ENCODE measurements at regions not wholly inside any gene's neighbourhood (a gene's known extent, or its start where the extent isn't known, plus 50 kb on each side); places are given as distances from the start of the nearest gene placed in this dataset.
"Not testable (repeated sequence)": the region's sequence is repeated elsewhere in the genome, so short reads cannot be mapped to it uniquely, and the experiment has no call there.

DNA sequence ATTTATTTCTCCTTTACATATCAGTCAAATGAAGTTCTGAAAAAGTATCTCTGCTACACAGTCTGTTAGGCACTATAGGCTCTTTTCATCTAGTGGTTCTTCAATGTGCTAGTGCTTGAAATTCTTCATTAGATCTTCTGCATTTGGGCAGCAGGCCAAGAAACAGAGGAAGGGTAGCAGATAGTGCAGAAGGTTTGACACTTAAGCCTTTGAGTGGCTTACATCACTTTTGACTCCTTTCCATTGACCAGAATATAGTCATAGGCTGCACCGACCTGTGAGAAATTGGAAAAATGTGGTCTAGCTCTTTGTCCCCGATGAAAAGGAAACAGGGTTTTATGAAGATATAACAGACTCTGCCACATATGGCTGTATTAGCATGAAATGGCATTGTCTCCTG is 459.5 kb upstream of the PTGER4 start:
- no peak for ATAC-seq

- peak in 1 of 2 donors; percentile 43 for ATAC-seq
Measured at GRCh38 chr5:40217553-40217952, 462.2 kb upstream of the PTGER4 start.

DNA sequence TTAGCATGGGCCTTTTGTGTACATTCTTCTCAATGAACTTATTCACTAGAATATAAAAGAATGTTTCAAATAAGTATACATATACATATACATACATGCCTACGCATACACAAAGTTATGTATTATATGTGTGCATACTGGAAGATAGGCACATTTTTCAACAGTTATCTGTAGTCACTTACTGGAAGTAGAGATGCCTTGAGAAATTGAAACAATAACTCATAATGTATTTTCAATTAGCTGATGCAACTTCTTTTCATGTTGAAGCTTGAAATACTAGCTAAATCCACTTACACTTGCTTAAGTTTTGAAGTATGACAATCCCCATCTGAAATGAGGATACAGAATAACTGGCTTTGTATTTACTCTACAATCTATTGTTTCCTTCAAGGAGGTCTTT is 469.0 kb upstream of the PTGER4 start:
- peak in 1 of 2 donors; percentile 44 for ATAC-seq

DNA sequence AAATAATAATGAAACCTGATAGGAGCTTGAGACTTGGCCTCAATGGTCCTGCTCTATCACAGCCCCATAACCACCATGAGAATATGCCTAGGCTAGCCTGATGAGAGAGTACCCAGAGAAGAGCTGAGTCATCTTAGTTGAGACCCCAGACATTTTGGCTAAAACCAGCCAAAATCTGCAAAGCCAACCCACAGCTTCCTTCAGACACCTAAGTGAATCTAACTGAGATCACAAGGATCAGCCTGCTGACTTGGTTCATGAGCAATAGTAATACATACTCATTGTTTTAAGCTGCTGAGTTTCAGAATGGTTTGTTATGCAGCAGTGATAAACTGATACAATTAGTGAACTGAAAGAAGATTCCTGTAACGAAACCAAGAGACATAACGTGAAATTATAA is 473.7 kb upstream of the PTGER4 start:
- ATAC-seq: peak; percentile 70 to 84

GRCh38 chr5:40204144-40204543 is 475.6 kb upstream of the PTGER4 start:
- ATAC-seq: no peak

DNA sequence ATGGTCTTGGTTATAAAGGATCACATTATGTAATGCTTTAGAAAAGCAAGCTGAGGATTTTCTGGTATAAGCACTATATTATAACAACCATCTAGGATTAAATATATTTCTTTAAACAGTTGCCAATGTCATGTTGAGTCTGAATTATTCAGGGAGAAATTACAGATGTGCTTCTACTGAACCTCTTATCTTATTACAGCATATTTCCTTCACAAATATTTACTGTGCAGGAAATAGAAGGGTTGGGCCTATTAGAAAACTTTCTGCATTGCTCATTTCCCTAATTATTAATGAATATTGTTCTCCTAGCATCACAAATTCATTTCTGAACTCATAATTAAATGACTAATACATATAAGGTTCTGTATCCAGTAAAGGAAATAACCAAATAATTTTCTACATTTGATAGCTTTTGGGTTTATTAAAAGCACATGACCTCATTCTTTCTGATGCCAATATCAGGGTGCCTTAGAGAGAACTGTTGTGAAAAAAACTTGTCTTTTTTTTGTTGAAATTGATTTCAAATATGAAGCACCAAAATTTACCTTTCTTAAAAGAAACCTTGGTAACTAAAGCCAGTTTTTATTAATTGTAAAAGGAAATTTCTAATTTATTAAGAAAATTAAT is 476.8 kb upstream of the PTGER4 start:
- ATAC-seq: no peak

- ATAC-seq: no peak
Measured at GRCh38 chr5:40198736-40199135, 481.0 kb upstream of the PTGER4 start.

- not testable (repeated sequence) for ATAC-seq
Measured at GRCh38 chr5:40195574-40195973, 484.1 kb upstream of the PTGER4 start.

DNA sequence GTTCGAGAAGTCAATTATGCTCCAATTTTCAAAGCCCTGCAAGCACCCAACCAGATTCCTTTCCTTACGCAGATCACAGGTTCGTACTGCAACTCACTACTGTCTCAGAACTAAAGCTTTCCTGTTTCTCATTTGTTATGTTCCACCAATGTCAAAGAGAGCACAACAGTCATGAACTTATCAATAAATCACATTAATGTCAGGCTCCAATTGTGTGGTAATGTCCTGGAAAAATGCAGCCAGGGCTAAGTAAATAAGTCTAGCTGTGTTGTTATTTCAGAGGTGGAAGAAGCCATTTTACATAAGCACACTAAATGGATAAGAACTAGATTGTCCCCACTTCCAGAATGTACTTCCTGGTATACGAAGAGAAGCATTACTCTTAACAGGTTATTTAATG is 488.6 kb upstream of the PTGER4 start:
- no peak for ATAC-seq

DNA sequence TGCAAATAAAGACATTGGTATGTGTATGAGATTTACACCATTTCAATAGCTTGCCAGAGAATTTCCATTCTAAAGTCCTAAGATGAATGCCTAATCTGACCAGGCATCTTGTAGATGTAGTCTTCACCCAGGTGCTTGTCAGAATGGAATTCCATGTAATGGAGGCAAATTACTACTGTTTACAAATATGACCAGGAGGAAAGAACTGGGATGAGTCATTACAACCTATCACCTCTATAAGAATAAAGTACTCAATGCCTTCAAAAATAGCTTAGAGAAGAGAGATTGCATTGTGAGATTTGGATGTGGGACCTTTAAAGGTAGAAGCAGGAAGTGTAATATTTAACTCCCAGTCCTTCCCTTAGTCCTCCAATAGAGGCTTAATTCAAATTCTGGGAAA is 507.0 kb upstream of the PTGER4 start:
- ATAC-seq: no peak

DNA sequence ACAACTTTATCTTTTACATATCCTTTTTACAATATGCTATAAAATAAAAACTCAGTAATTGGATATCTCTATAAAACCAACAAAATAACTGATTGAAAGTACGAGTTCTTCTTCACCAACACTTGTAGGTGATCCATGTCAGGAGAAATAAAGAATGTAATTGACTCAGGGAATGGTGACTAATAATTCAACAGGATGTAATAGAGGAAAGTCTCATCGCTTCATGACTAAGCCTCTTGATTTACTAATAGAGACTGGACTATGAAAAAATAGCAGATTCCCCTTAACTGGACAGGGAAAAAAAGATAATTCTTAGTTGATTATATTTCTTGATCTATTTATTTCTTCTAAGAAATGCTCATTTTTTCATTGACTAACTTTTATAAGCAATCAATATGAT is 507.7 kb upstream of the PTGER4 start:
- ATAC-seq: no peak

- no peak for ATAC-seq
Measured at GRCh38 chr5:40167283-40167682, 512.4 kb upstream of the PTGER4 start.

GRCh38 chr5:40166802-40167201 is 512.9 kb upstream of the PTGER4 start:
- no peak for ATAC-seq

DNA sequence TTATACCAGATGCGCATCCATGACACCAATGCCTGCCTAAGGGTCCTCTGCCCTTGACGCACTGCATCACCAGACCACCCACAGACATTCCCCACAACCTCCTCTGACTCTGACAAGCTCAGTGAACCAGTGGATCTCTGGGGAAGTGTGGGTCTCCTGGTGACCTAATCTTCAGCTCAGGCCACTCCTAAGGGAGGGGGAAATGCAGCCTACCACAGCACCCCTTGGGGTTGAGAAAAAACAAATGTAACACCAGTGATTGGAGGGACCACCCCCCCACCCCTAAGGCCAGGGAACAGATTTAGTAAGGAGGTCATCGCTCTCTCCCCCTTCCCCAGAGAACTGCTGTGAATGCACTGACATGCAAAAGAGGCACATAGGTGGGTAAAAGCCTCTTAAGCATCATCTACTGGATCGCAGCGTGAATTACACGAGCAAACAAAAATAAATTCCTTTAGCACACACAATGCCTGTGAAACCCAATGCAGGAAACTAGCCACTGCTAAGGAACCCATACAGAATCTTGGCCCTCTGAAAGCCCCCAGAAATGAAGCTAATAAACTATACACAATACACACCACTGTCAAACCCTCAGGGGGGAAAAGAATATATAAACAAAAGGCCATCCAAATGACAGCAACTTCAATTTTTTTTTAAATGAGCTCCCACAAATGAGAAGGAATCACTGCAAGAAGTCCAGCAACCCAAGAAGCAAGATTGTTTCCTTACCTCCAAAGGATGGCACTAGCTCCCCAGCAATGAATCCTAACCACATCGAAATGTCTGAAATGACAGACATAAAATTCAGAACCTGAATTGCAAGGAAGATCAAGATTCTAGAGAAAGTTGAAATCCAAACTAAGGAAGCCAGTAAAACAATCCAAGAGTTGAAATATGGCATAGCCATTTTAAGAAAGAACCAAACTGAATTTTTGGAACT is 513.7 kb upstream of the PTGER4 start:
- ATAC-seq: no peak

DNA sequence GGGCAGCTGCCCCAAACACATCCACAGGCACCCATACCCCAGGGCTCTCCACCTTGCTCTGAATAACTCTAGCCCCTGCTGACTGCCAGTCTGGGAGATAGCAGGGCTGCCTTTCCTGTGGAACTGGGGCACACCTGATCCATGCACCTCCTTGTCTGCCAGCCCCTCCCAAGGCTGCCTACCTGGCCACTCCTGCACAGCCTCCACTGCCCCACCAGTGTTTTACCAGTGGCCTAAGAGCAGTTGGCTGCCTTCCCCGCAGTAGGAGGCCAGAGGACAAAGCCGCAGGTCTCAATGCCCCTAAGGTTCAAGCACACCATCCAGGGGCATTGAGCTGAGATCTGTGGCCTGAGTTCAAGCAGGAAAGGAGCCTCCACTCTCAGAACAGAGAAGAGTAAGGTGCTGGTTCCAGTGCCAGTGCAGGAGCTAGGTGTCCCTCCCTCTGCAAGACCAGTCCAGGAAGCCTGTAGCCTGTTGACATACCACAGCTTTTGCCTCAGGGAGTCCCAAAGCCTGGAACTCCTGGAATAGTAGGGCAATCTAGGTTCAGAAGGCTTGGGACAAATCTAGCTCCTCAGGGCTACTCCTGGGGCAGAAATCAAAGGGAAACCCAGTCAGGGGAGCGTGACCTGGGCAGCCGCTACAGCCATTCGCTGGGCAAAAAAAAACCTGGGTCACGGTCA is 514.5 kb upstream of the PTGER4 start:
- no peak for ATAC-seq

DNA sequence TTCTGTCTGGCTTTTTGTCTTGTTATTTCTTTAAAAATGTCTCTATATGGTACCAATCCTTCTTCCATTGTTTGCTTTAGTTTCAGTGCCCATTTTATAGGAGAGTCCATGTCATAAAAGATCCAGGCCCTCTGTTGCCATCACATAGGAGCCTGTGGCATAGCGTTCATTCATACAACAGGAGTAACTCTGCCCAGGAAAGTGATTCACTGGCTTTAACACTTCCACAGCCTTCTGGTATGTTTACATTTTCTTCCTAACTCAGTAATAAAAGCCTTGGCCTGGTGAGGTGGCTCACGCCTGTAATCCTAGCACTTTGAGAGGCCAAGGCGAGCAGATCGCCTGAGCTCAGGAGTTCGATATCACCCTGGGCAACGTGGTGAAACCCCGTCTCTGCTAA is 519.3 kb upstream of the PTGER4 start:
- no peak for ATAC-seq

- ATAC-seq: no peak
Measured at GRCh38 chr5:40154194-40154593, 525.5 kb upstream of the PTGER4 start.

GRCh38 chr5:40150896-40151295 is 528.8 kb upstream of the PTGER4 start:
- ATAC-seq: no peak

- no peak for ATAC-seq
Measured at GRCh38 chr5:40141896-40142295, 537.8 kb upstream of the PTGER4 start.

GRCh38 chr5:40141418-40141817 is 538.3 kb upstream of the PTGER4 start:
- ATAC-seq: no peak

DNA sequence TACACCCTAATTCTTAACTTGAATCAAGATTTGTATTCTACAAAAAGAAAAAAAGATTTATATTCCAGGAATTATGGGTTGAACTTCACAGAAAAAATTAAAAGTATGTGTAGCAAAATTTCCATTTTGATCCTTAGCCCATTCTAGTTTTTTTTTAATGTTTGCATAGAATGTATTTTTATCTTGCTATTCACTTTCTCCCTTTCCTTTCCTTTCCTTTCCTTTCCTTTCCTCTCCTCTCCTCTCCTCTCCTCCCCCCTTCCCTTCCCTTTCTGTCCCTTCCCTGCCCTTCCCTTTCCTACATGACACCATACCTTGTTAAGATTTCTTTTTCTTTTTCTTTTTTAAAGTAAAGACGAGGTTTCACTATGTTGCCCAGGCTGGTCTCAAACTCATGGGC is 542.5 kb upstream of the PTGER4 start:
- no peak for ATAC-seq

DNA sequence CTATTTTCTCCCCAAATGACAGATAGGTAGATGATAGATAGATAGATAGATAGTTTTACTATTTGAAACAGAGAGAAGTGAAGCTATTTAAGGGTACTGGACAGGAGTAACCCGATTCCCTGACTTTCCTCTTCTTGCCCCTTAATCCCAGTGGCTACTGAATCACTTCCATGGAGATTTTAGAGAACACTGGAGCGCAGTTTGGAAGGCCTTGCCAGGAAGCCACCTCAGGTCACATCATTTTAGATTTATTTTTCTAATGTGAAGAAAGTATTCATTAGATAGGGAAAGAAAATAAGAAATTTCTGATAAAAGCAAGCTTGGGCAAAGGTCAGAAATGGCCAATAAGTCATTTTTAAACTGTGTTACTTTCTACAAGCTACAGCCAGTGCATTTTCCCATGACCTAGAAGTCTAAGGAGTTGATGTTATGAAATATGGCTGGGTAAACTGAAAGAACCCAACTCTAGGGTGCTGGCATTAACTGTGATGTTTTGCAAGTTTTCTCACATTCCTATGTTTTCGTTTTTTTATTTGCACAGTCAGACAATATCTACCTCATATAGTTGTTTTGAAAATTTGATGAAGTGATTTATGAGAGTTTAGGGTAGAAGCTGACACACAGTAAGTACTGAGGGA is 544.7 kb upstream of the PTGER4 start:
- ATAC-seq: no peak

DNA sequence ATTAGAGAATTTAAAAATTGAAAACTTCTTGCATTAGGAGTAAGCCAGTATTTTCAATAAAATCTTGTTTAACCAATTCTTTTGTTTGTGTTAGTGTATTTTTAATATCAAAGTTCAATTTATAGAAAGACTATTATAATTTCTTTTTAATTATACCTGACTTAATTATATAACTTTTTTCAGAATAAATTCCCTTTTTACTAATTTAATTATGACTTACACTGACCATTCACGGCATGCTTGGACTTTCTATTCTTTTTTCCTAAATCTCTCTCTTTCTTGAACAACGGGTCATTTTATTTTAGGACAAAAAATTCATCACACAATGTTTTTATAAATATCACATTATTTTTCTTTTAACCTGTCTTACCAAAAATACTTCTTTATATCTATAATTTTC is 555.3 kb upstream of the PTGER4 start:
- no peak for ATAC-seq
